ENCODE measurements at regions not wholly inside any gene's neighbourhood (a gene's known extent, or its start where the extent isn't known, plus 50 kb on each side); places are given as distances from the start of the nearest gene placed in this dataset.

- ATAC-seq (ENCODE audit: low read depth) = no peak
- BruUV-seq (replicated peaks) = no TSS peak
Observed at GRCh38 chr10:3512263-3512662, 272.7 kb downstream of the KLF6 start.

More at GRCh38 chr10:3512263-3512662, 272.7 kb downstream of the KLF6 start:
- Histone ChIP-seq H2BK120ac (ENCODE audit: low read depth, low read length) (no peak overlapping the region), H2AK9ac (replicated peaks; ENCODE audit: low read depth, low read length, poor library complexity) (no peak overlapping the region), H4K8ac (ENCODE audit: low read depth in 2 of 2, low read length in 2 of 2) (no peak overlapping the region), H3K9me3 (ENCODE audit: control insufficient read depth, insufficient read depth, low read length) (peaks cover 5% of the 10 kb centered on the region), H3K14ac (replicated peaks; ENCODE audit: low read depth, low read length) (no peak overlapping the region), H4K5ac (ENCODE audit: low read depth, low read length) (no peak overlapping the region), H2BK20ac (ENCODE audit: low read depth, low read length) (no peak overlapping the region), H2AK5ac (ENCODE audit: low read depth, low read length) (no peak overlapping the region), H3K36me3 (ENCODE audit: control insufficient read depth, insufficient read depth, low read length) (no peaks in the 10 kb centered on the region), H2BK5ac (ENCODE audit: low read depth, low read length, poor library complexity, severe bottlenecking) (no peak overlapping the region), H3K4ac (ENCODE audit: low read depth, low read length) (no peak overlapping the region), H3K9ac (ENCODE audit: low read depth, low read length) (no peak overlapping the region), H3K4me1 (ENCODE audit: control insufficient read depth, insufficient read depth, low read length) (no peaks in the 10 kb centered on the region), H2AFZ (replicated peaks; ENCODE audit: low read length, poor library complexity) (no peak overlapping the region), H3K4me2 (ENCODE audit: low read depth, low read length) (no peak overlapping the region), H3K4me3 (ENCODE audit: insufficient read depth, low read depth, low read length) (no peak overlapping the region), H4K91ac (ENCODE audit: insufficient read depth, low read depth, low read length) (no peak overlapping the region), H3K9me1 (ENCODE audit: insufficient read depth, low read length) (no peaks in the 10 kb centered on the region), H4K20me1 (ENCODE audit: insufficient read depth, low read length) (no peaks in the 10 kb centered on the region), H3K23ac (ENCODE audit: low read depth, low read length) (no peak overlapping the region), H2BK15ac (ENCODE audit: low read depth, low read length) (no peak overlapping the region), H3K27ac (ENCODE audit: insufficient read depth, low read length) (no peak overlapping the region), H3K79me1 (ENCODE audit: low read depth in 1 of 2, low read length in 2 of 2) (no peaks in the 10 kb centered on the region), H3K27me3 (ENCODE audit: control insufficient read depth, insufficient read depth, low read length) (no peaks in the 10 kb centered on the region; the same call in 1 of the 2 replicates), H3K56ac (ENCODE audit: extremely low read depth, insufficient read depth, low read length) (no peak overlapping the region), H3K18ac (ENCODE audit: low read depth, low read length) (no peak overlapping the region)
- WGBS, 2 experiments (ENCODE audit: extremely low coverage in 2 of 2, insufficient read length in 1 of 2) = 68% methylated on average over 4 of the region's 8 CpGs; no CpG with 5 or more reads in 1 of the 2 experiments
- in situ Hi-C loops (cut with MboI; ENCODE audit: low sequenced_read_pairs) (no loop called here), dilution Hi-C loops (cut with HindIII; ENCODE audit: low sequenced_read_pairs, unreplicated experiment) (no loop called here), intact Hi-C loops (cut with micrococcal nuclease) (no loop called here)
- TF ChIP-seq MAFK (IDR thresholded peaks at IDR 0.05; ENCODE audit: low read depth, low read length) = no peak
- TF ChIP-seq USF2 (IDR thresholded peaks at IDR 0.05; ENCODE audit: low read depth, low read length) = no peak
- no peak for TF ChIP-seq RFX5 (IDR thresholded peaks at IDR 0.05; ENCODE audit: low read depth, low read length)
- TF ChIP-seq CTCF (conservative IDR thresholded peaks at IDR 0.05; ENCODE audit: low read depth, low read length) = no peak
- TF ChIP-seq RCOR1 (IDR thresholded peaks at IDR 0.05; ENCODE audit: insufficient replicate concordance, low read length) = no peak
- no peak for TF ChIP-seq SMC3 (IDR thresholded peaks at IDR 0.05; ENCODE audit: low read depth, low read length)
- no peak for TF ChIP-seq NFE2L2 (IDR thresholded peaks at IDR 0.05; ENCODE audit: low read depth, low read length)
- TF ChIP-seq, protein P1, sequence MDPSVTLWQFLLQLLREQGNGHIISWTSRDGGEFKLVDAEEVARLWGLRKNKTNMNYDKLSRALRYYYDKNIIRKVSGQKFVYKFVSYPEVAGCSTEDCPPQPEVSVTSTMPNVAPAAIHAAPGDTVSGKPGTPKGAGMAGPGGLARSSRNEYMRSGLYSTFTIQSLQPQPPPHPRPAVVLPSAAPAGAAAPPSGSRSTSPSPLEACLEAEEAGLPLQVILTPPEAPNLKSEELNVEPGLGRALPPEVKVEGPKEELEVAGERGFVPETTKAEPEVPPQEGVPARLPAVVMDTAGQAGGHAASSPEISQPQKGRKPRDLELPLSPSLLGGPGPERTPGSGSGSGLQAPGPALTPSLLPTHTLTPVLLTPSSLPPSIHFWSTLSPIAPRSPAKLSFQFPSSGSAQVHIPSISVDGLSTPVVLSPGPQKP (IDR thresholded peaks at IDR 0.05; ENCODE audit: borderline replicate concordance, low read depth, low read length) = no peak
- no peak for TF ChIP-seq BHLHE40 (IDR thresholded peaks at IDR 0.05; ENCODE audit: low read depth, low read length)
- ChIA-PET POLR2A (ENCODE audit: unreplicated experiment) (no interaction called here), CTCF (interaction anchor here (0.6 to 1.0 kb wide), 2 partner anchors 23 to 66 kb away, joined by 3 read pairs; no protein-coding TSS in a partner anchor)
- no peak for DNase-seq
